ENCODE measurements at regions not wholly inside any gene's neighbourhood (a gene's known extent, or its start where the extent isn't known, plus 50 kb on each side); places are given as distances from the start of the nearest gene placed in this dataset.

DNA sequence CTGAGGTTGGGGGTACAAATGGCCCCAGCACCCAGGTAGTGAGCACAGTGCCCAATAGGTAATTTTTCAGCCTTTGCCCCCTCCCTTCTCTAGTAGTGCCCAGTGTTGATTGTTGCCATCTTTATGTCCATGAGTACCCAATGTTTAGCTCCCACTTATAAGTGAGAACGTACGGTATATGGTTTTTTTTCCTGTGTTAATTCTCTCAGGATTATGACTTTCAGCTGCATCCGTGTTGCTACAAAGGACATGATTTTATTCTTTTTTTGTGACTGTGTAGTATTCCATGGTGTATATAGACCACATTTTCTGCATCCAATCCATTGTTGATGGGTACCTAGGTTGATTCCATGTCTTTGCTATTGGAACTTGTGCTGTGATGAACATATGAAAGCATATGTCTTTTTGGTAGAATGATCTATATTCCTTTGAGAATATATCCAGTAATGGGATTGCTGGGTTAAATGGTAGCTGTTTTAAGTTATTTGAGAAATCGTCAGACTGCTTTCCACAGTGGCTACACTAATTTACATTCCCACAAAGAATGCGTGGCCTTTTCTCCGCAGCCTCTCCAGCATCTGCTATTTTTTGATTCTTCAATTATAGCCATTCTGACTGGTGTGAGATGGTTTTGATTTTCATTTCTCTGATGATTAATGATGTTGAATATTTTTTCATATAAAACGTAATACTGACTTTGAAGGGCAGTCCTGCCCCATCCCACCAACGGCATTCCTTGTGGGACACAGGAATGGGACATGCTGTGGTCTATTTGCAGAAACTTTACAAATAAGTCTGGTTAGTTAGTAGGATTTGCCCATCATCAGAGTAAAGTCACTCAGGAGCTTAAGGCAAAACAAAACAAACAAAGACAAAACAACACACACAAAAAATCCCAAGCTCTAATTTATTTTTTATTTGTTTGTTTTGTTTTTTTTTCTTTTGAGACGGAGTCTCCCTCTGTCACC is 135.0 kb downstream of the MYCN start:
- no peak for ATAC-seq (replicated peaks in 6 of 8)
- WGBS, 10 experiments: 9 to 97% (median 73%) methylated on average over 5 to 9 of the region's 9 CpGs
- Histone ChIP-seq H3K27ac (no peak overlapping the region), H3K4me1 (replicated peaks in 1 of 2) (peaks cover 6% of the 10 kb centered on the region in 2 donors), H3K4me3 (no peak overlapping the region)
- in situ Hi-C loops (cut with MboI; ENCODE audit: low pct_unique_long_range_greater_than_20kb in 2 of 9, low sequenced_read_pairs in 9 of 9, unreplicated experiment in 9 of 9): loop anchor here in 1 of 9 experiments (25.0 kb wide), 1 partner anchor 112 kb away; no protein-coding TSS in a partner anchor

GRCh38 chr2:16073921-16074425 is 133.6 kb downstream of the MYCN start:
- H3K4me3 ChIP-seq: no peak overlapping the region
- no peak for ATAC-seq (replicated peaks in 6 of 8)
- H3K4me1 ChIP-seq (replicated peaks in 1 of 2): peaks cover 15 to 16% of the 10 kb centered on the region in 2 donors
- in situ Hi-C loops (cut with MboI; ENCODE audit: low pct_unique_long_range_greater_than_20kb in 2 of 9, low sequenced_read_pairs in 9 of 9, unreplicated experiment in 9 of 9): no loop called here
- H3K27ac ChIP-seq: no peak overlapping the region
- WGBS, 10 experiments: 23 to 100% (median 80%) methylated on average over 1 to 4 of the region's 9 CpGs; no CpG with 5 or more reads in 5 of the 10 experiments

GRCh38 chr2:16073471-16073870 is 133.1 kb downstream of the MYCN start:
- Histone ChIP-seq H3K27ac (no peak overlapping the region), H3K4me3 (no peak overlapping the region), H3K4me1 (replicated peaks in 1 of 2) (peaks cover 15 to 16% of the 10 kb centered on the region in 2 donors)
- 20 to 100% (median 86%) methylated on average over 1 to 3 of the region's 4 CpGs; no CpG with 5 or more reads in 6 of the 10 experiments for WGBS, 10 experiments
- no peak for ATAC-seq (replicated peaks in 6 of 8)
- in situ Hi-C loops (cut with MboI; ENCODE audit: low pct_unique_long_range_greater_than_20kb in 2 of 9, low sequenced_read_pairs in 9 of 9, unreplicated experiment in 9 of 9): no loop called here

GRCh38 chr2:16072638-16073290 is 132.4 kb downstream of the MYCN start:
- 24 to 95% (median 80%) methylated on average over 1 to 5 of the region's 7 CpGs; no CpG with 5 or more reads in 3 of the 10 experiments for WGBS, 10 experiments
- no peak overlapping the region for H3K27ac ChIP-seq
- H3K4me3 ChIP-seq: no peak overlapping the region
- no peak for ATAC-seq (replicated peaks in 6 of 8)
- peaks cover 16 to 20% of the 10 kb centered on the region in 2 donors for H3K4me1 ChIP-seq (replicated peaks in 1 of 2)
- in situ Hi-C loops (cut with MboI; ENCODE audit: low pct_unique_long_range_greater_than_20kb in 2 of 9, low sequenced_read_pairs in 9 of 9, unreplicated experiment in 9 of 9): no loop called here

DNA sequence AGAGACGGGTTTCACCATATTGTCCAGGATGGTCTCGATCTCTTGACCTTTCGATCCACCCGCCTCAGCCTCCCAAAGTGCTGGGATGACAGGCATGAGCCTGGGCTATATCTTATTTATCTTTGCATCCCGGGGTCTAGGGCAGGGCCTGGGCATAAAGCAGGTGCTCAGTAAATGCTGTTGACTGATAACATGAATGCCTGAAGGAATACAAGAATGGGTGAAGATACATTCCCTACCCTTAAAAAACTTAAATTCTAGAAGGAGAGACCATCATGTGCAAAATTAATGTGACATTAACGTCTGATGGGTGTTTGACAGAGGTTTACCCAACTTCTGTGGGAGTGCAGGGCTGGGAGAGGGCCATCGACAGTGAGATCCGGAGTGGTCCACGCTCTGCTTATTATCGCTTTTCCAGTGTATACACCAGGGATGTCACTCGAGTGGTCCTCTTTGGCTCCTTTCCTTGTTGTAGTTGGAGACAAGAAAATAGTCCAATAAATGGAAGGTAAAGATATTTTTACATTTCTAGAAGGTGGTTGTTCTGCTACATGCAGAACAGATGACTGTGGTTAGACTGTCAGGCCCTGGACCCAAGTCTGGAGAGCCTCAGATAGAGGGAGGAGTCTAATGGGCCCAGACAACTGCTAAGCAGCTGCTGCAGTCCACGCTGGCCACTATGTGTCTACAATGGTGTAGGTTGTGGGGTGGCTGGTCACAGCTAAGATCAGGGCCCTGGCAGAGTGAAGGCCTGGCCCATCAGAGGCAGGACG is 131.7 kb downstream of the MYCN start:
- Histone ChIP-seq H3K4me1 (replicated peaks in 1 of 2) (peaks cover 19 to 24% of the 10 kb centered on the region in 2 donors), H3K4me3 (no peak overlapping the region), H3K27ac (no peak overlapping the region)
- WGBS, 10 experiments: 0 to 100% (median 90%) methylated on average over 1 to 12 of the region's 13 CpGs
- in situ Hi-C loops (cut with MboI; ENCODE audit: low pct_unique_long_range_greater_than_20kb in 2 of 9, low sequenced_read_pairs in 9 of 9, unreplicated experiment in 9 of 9): no loop called here
- ATAC-seq (replicated peaks in 6 of 8): no peak

- Histone ChIP-seq H3K4me1 (replicated peaks in 1 of 2) (peaks cover 19 to 32% of the 10 kb centered on the region in 2 donors), H3K4me3 (no peak overlapping the region), H3K27ac (peak overlapping the region in 1 of 2 donors; percentile 78)
- ATAC-seq (replicated peaks in 6 of 8): no peak
- in situ Hi-C loops (cut with MboI; ENCODE audit: low pct_unique_long_range_greater_than_20kb in 2 of 9, low sequenced_read_pairs in 9 of 9, unreplicated experiment in 9 of 9): no loop called here
- 7 to 100% (median 92%) methylated on average over 1 to 11 of the region's 14 CpGs; no CpG with 5 or more reads in 1 of the 10 experiments for WGBS, 10 experiments
Observed at GRCh38 chr2:16071039-16071864, 130.9 kb downstream of the MYCN start.

GRCh38 chr2:16070648-16070971 is 130.3 kb downstream of the MYCN start:
- WGBS, 10 experiments: 73 to 80% methylated on average over 1 to 3 of the region's 6 CpGs; no CpG with 5 or more reads in 8 of the 10 experiments
- in situ Hi-C loops (cut with MboI; ENCODE audit: low pct_unique_long_range_greater_than_20kb in 2 of 9, low sequenced_read_pairs in 9 of 9, unreplicated experiment in 9 of 9): no loop called here

DNA sequence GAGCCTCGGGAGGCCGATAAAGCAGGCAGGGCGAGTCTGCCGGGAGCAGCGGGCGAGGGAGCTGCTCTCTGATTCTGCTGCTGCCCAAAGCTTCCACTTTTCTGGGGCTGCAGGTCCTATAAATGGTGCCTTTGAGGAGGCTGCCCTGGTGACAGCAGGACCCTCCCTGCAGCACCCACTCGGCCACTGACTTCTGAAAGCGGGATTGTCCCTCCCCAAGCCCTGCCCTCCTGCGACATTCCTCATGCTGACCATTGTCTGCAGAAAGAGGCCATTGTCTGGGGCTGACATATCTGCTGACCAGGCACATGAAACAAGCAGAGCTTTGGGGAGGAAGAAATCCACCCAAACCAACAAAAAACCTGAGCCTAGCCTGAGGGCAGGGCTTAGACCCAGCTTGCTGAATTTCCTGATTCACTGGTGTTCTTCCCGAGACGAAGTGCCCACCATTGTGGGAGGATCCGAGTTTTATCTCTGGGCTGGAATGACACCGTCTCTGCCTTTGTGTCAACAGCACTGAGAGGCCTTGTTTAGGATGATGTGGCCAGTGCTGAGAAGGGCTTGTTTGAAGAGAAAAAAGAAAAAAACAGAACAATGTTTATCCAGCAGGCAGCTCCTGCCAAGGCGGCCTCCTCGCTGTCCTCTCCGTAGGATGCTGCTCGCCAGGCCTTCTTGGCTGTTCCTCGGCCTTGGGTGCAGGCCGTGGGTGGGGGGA is 129.7 kb downstream of the MYCN start:
- peaks cover 19 to 33% of the 10 kb centered on the region in 2 donors for H3K4me1 ChIP-seq (replicated peaks in 1 of 2)
- WGBS, 10 experiments: 18 to 56% (median 29%) methylated on average over 3 to 11 of the region's 19 CpGs; no CpG with 5 or more reads in 6 of the 10 experiments
- ATAC-seq (replicated peaks in 6 of 8): peak in 5 of 8 experiments; percentile 83 to 92 (median 86)
- in situ Hi-C loops (cut with MboI; ENCODE audit: low pct_unique_long_range_greater_than_20kb in 2 of 9, low sequenced_read_pairs in 9 of 9, unreplicated experiment in 9 of 9): no loop called here
- peak overlapping the region; percentile 59 to 78 for H3K27ac ChIP-seq
- no peak overlapping the region for H3K4me3 ChIP-seq

More at GRCh38 chr2:16070648-16070971, 130.3 kb downstream of the MYCN start:
- no peak for ATAC-seq (replicated peaks in 6 of 8)
- peaks cover 19 to 33% of the 10 kb centered on the region in 2 donors for H3K4me1 ChIP-seq (replicated peaks in 1 of 2)
- H3K27ac ChIP-seq: peak overlapping the region; percentile 59 to 78
- H3K4me3 ChIP-seq: no peak overlapping the region

GRCh38 chr2:16069663-16069932 is 129.2 kb downstream of the MYCN start:
- Histone ChIP-seq H3K4me1 (replicated peaks in 1 of 2) (peaks cover 19 to 33% of the 10 kb centered on the region in 2 donors), H3K27ac (peak overlapping the region; percentile 59 to 78), H3K4me3 (no peak overlapping the region)
- 17 to 60% (median 23%) methylated on average over 1 to 6 of the region's 8 CpGs; no CpG with 5 or more reads in 3 of the 10 experiments for WGBS, 10 experiments
- ATAC-seq (replicated peaks in 6 of 8): peak in 1 of 8 experiments; percentile 29
- in situ Hi-C loops (cut with MboI; ENCODE audit: low pct_unique_long_range_greater_than_20kb in 2 of 9, low sequenced_read_pairs in 9 of 9, unreplicated experiment in 9 of 9): no loop called here

DNA sequence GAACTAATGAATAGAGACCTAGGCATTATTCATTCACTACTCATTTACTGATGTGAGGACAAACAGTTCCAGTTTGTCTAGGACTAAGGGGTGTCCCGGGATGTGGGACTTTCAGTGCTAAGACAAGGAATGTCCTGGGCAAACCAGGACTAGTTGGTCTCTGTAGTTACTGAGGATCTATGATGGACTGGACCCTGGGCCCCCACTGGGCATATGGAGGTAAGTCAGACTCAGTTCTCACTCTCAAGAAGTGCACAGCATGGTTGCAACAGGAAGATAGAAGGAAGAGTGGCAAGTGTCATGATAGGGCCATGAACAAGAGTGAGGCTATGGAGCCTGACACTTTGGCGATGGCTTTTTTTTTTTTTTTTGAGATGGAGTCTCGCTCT is 128.2 kb downstream of the MYCN start:
- Histone ChIP-seq H3K4me3 (no peak overlapping the region), H3K27ac (no peak overlapping the region), H3K4me1 (replicated peaks in 1 of 2) (peaks cover 19 to 33% of the 10 kb centered on the region in 2 donors)
- ATAC-seq (replicated peaks in 6 of 8): no peak
- 0 to 100% (median 93%) methylated on average over 1 to 3 of the region's 3 CpGs; no CpG with 5 or more reads in 5 of the 10 experiments for WGBS, 10 experiments
- in situ Hi-C loops (cut with MboI; ENCODE audit: low pct_unique_long_range_greater_than_20kb in 2 of 9, low sequenced_read_pairs in 9 of 9, unreplicated experiment in 9 of 9): no loop called here

GRCh38 chr2:16067866-16068551 is 127.7 kb downstream of the MYCN start:
- H3K27ac ChIP-seq: no peak overlapping the region
- WGBS, 10 experiments: 0 to 100% (median 43%) methylated on average over 1 to 2 of the region's 11 CpGs; no CpG with 5 or more reads in 6 of the 10 experiments
- ATAC-seq (replicated peaks in 6 of 8): no peak
- H3K4me1 ChIP-seq (replicated peaks in 1 of 2): peaks cover 19 to 33% of the 10 kb centered on the region in 2 donors
- no peak overlapping the region for H3K4me3 ChIP-seq
- in situ Hi-C loops (cut with MboI; ENCODE audit: low pct_unique_long_range_greater_than_20kb in 2 of 9, low sequenced_read_pairs in 9 of 9, unreplicated experiment in 9 of 9): no loop called here

Measured in motor neuron (in vitro differentiated cells).